Mesenchymal stem cell (in vitro differentiated cells and primary cell): ENCODE measurements at regions not wholly inside any gene's neighbourhood (a gene's known extent, or its start where the extent isn't known, plus 50 kb on each side); places are given as distances from the start of the nearest gene placed in this dataset.
"Not testable (repeated sequence)": the region's sequence is repeated elsewhere in the genome, so short reads cannot be mapped to it uniquely, and the experiment has no call there.

Source experiments
- DNase-seq: peaks from one replicate; pipeline ENCODE4 v3.0.0-alpha.2; 2013
- H2AFZ ChIP-seq: one replicate; pipeline ENCODE4 v1.6.1; 2013; ENCODE audit warnings: low read depth, mild to moderate bottlenecking, control low read depth, inconsistent platforms, low read length, moderate library complexity
- H2AK5ac ChIP-seq: 2 replicates; pipeline ENCODE4 v1.6.1; 2013; ENCODE audit warnings: low read length, moderate library complexity, mild to moderate bottlenecking, inconsistent platforms; ENCODE audit not compliant: severe bottlenecking
- H2BK120ac ChIP-seq: one replicate; pipeline ENCODE4 v1.6.1; 2013; ENCODE audit warnings: low read depth, mild to moderate bottlenecking, inconsistent platforms, low read length, moderate library complexity
- H2BK12ac ChIP-seq, 2 experiments: one replicate each; pipeline ENCODE4 v1.6.1; 2013; ENCODE audit warnings: inconsistent platforms in 2 of 2, low read length in 2 of 2, mild to moderate bottlenecking in 2 of 2, moderate library complexity in 2 of 2, control low read depth in 1 of 2
- H2BK15ac ChIP-seq: one replicate; pipeline ENCODE4 v1.6.1; 2013; ENCODE audit warnings: mild to moderate bottlenecking, low read depth, inconsistent platforms; ENCODE audit not compliant: poor library complexity, severe bottlenecking
- H2BK5ac ChIP-seq: 2 replicates; pipeline ENCODE4 v1.6.1; 2013; ENCODE audit warnings: low read depth, mild to moderate bottlenecking, low read length, control low read depth, inconsistent platforms; ENCODE audit not compliant: poor library complexity, severe bottlenecking
- H3K14ac ChIP-seq, 2 experiments: one replicate each; pipeline ENCODE4 v1.6.1; 2013; ENCODE audit warnings: inconsistent platforms in 2 of 2, low read length in 2 of 2, control low read depth in 1 of 2, mild to moderate bottlenecking in 1 of 2, moderate library complexity in 1 of 2
- H3K18ac ChIP-seq, 2 experiments: one replicate each; pipeline ENCODE4 v1.6.1; 2013; ENCODE audit warnings: inconsistent platforms in 2 of 2, low read length in 2 of 2, control low read depth in 1 of 2, low read depth in 1 of 2, mild to moderate bottlenecking in 1 of 2
- H3K23ac ChIP-seq, 2 experiments: one replicate each; pipeline ENCODE4 v1.6.1; 2013; ENCODE audit warnings: inconsistent platforms in 2 of 2, low read length in 2 of 2, mild to moderate bottlenecking in 2 of 2, moderate library complexity in 2 of 2, control low read depth in 1 of 2
- H3K27ac ChIP-seq: 2 replicates; pipeline ENCODE4 v1.5.1; 2013; ENCODE audit warnings: mild to moderate bottlenecking, moderate library complexity, low read length, control low read depth, inconsistent platforms; ENCODE audit not compliant: poor library complexity, severe bottlenecking
- H3K27me3 ChIP-seq, 2 experiments: 2 replicates each; pipeline versions ENCODE4 v1.6.1 to v1.7.0; 2013; ENCODE audit warnings: low read length in 2 of 2, mild to moderate bottlenecking in 2 of 2, moderate library complexity in 2 of 2, control low read depth in 1 of 2, inconsistent platforms in 1 of 2; ENCODE audit not compliant: control insufficient read depth in 1 of 2, insufficient read depth in 1 of 2
- H3K36me3 ChIP-seq, 2 experiments: 2 replicates each; pipeline versions ENCODE4 v1.6.1 to v1.7.0; 2013; ENCODE audit warnings: low read length in 2 of 2, control low read depth in 1 of 2, inconsistent platforms in 1 of 2, low read depth in 1 of 2, mild to moderate bottlenecking in 1 of 2; ENCODE audit not compliant: insufficient read depth in 2 of 2, control insufficient read depth in 1 of 2
- H3K4ac ChIP-seq, 2 experiments: one replicate each; pipeline ENCODE4 v1.6.1; 2013; ENCODE audit warnings: inconsistent platforms in 2 of 2, low read length in 2 of 2, mild to moderate bottlenecking in 2 of 2, moderate library complexity in 2 of 2, control low read depth in 1 of 2, low read depth in 1 of 2
- H3K4me1 ChIP-seq: 2 replicates; pipeline ENCODE4 v1.6.1; 2013; ENCODE audit warnings: low read depth, low read length, control low read depth; ENCODE audit not compliant: control insufficient read depth, insufficient read depth
- H3K4me2 ChIP-seq: 2 replicates; pipeline ENCODE4 v1.6.1; 2013; ENCODE audit warnings: low read length, mild to moderate bottlenecking, inconsistent platforms; ENCODE audit not compliant: poor library complexity, severe bottlenecking
- H3K4me3 ChIP-seq, 2 experiments: 2 replicates each; pipeline versions ENCODE4 v1.5.1 to v1.7.0; 2013; ENCODE audit warnings: low read length in 2 of 2, mild to moderate bottlenecking in 2 of 2, control low read depth in 1 of 2, low read depth in 1 of 2; ENCODE audit not compliant: insufficient read depth in 1 of 2
- H3K79me1 ChIP-seq: replicated peaks from 2 replicates; pipeline ENCODE4 v1.6.1; 2013; ENCODE audit warnings: mild to moderate bottlenecking, control low read depth, low read length, inconsistent platforms; ENCODE audit not compliant: poor library complexity, severe bottlenecking
- H3K9ac ChIP-seq: 2 replicates; pipeline ENCODE4 v1.7.0; 2013; ENCODE audit warnings: mild to moderate bottlenecking, low read length, moderate library complexity
- H3K9me3 ChIP-seq: 2 replicates; pipeline ENCODE4 v1.7.0; 2013; ENCODE audit warnings: mild to moderate bottlenecking, low read length; ENCODE audit not compliant: control insufficient read depth
- H4K8ac ChIP-seq: one replicate; pipeline ENCODE4 v1.6.1; 2013; ENCODE audit warnings: inconsistent platforms, mild to moderate bottlenecking, low read length, moderate library complexity
- H4K91ac ChIP-seq: one replicate; pipeline ENCODE4 v1.6.1; 2013; ENCODE audit warnings: mild to moderate bottlenecking, low read length, inconsistent platforms
- WGBS: methylation state at CpG from one replicate; pipeline ENCODE4 v1.1.7; 2013; ENCODE audit warnings: mixed read lengths; 5-methylcytosine and 5-hydroxymethylcytosine counted together

DNA sequence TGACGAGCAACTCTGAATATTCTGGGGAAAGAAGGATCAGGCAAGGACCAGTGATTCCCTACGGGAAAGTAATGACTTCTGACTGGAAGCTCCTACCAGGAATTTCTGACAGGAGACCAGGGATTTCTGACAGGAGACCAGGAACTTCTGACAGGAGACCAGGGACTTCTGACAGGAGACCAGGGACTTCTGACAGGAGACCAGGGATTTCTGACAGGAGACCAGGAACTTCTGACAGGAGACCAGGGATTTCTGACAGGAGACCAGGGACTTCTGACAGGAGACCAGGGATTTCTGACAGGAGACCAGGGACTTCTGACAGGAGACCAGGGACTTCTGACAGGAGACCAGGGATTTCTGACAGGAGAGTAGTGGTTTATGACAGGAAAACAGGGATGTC, 100.9 kb downstream of the BDH1 start:
- H3K79me1 ChIP-seq, H3K4me3 ChIP-seq, H3K4me1 ChIP-seq, H2AFZ ChIP-seq, H3K14ac ChIP-seq, H2BK5ac ChIP-seq, H4K8ac ChIP-seq, H3K9me3 ChIP-seq, H2BK120ac ChIP-seq, H3K18ac ChIP-seq, H3K27ac ChIP-seq, H3K4me2 ChIP-seq, H2BK15ac ChIP-seq, H3K23ac ChIP-seq, H4K91ac ChIP-seq, H3K9ac ChIP-seq, H3K36me3 ChIP-seq, H3K4ac ChIP-seq, DNase-seq: not testable (repeated sequence)
- WGBS: 86% methylated on average over 2 of the region's 2 CpGs
- Histone ChIP-seq H2AK5ac (peak overlapping the region; percentile 57), H3K27me3 (peaks cover 0 to 25% of the 10 kb centered on the region in 2 experiments), H2BK12ac (peak overlapping the region in 1 of 2 experiments; percentile 58)

DNA sequence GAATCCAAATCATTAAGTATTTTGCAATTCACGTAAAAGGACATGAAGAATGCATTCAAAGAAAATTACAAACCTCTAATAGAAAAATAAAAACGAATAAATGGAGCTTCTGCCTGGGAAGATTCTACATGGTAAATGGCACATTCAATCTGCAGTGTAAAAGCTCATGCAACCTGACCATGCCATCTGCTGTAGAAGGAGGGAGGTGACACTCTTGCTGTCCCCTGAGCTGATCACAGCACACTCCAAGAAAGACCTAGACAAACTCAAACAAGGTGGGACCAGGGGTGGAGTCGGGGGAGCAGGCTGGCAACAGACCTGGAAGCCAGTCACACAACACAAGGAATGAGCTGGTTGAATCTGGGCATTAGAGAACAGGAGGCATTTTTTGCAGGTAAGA, 101.8 kb downstream of the BDH1 start:
- peak overlapping the region in 1 of 2 experiments; percentile 29 for H3K18ac ChIP-seq
- H2BK12ac ChIP-seq: peak overlapping the region in 1 of 2 experiments; percentile 63
- H3K4ac ChIP-seq: no peak overlapping the region
- no peak for DNase-seq
- H2BK5ac ChIP-seq: no peak overlapping the region
- 51% methylated on average over 2 of the region's 3 CpGs for WGBS
- no peak overlapping the region for H3K27ac ChIP-seq
- H2BK120ac ChIP-seq: no peak overlapping the region
- no peak overlapping the region for H3K4me2 ChIP-seq
- no peak overlapping the region for H3K14ac ChIP-seq
- no peaks in the 10 kb centered on the region for H3K36me3 ChIP-seq
- H2AFZ ChIP-seq: no peak overlapping the region
- H2BK15ac ChIP-seq: no peak overlapping the region
- H3K9me3 ChIP-seq: no peaks in the 10 kb centered on the region
- H4K8ac ChIP-seq: no peak overlapping the region
- H3K9ac ChIP-seq: no peak overlapping the region
- H3K23ac ChIP-seq: peak overlapping the region in 1 of 2 experiments; percentile 70
- H3K4me3 ChIP-seq: no peak overlapping the region
- H4K91ac ChIP-seq: no peak overlapping the region
- H3K79me1 ChIP-seq: no peaks in the 10 kb centered on the region
- peaks cover 0 to 25% of the 10 kb centered on the region in 2 experiments for H3K27me3 ChIP-seq
- peaks cover 6% of the 10 kb centered on the region for H3K4me1 ChIP-seq
- no peak overlapping the region for H2AK5ac ChIP-seq

GRCh38 chr3:197450810-197451209, 105.0 kb downstream of the BDH1 start:
- peaks cover 0 to 34% of the 10 kb centered on the region in 2 experiments for H3K27me3 ChIP-seq
- no peak overlapping the region for H3K18ac ChIP-seq
- H3K9me3 ChIP-seq: no peaks in the 10 kb centered on the region
- H3K4ac ChIP-seq: no peak overlapping the region
- WGBS: 90% methylated on average over 1 of the region's 4 CpGs
- H2AK5ac ChIP-seq: no peak overlapping the region
- H4K91ac ChIP-seq: no peak overlapping the region
- no peak overlapping the region for H3K4me3 ChIP-seq
- no peak overlapping the region for H3K23ac ChIP-seq
- H3K14ac ChIP-seq: no peak overlapping the region
- no peaks in the 10 kb centered on the region for H3K36me3 ChIP-seq
- DNase-seq: no peak
- H2BK5ac ChIP-seq: no peak overlapping the region
- no peak overlapping the region for H2BK15ac ChIP-seq
- no peak overlapping the region for H2AFZ ChIP-seq
- H3K9ac ChIP-seq: no peak overlapping the region
- H3K79me1 ChIP-seq: no peaks in the 10 kb centered on the region
- H4K8ac ChIP-seq: no peak overlapping the region
- no peak overlapping the region for H2BK120ac ChIP-seq
- H2BK12ac ChIP-seq: no peak overlapping the region
- no peak overlapping the region for H3K27ac ChIP-seq
- no peaks in the 10 kb centered on the region for H3K4me1 ChIP-seq
- H3K4me2 ChIP-seq: no peak overlapping the region

DNA sequence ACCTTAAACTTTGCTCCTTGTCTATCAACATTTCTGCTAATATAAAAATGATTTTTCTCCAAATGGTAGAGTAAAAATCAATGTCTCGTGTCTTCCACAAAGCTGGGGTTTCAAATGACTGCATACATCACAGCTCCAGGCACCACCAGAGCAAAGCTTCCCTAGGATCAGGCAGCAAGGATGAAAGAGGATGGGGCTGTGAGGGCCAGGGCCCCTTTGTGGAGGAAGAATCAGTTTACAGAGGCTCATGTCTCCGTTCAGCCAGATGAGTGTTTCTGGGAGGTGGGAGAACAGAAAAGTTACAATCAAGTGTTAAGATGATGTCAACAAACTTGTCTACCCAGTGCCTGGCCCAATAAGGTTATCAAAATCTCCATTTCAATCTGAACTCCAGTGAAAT, 105.5 kb downstream of the BDH1 start:
- Histone ChIP-seq H3K4me2 (no peak overlapping the region), H3K4me3 (no peak overlapping the region), H2AK5ac (no peak overlapping the region), H3K9me3 (no peaks in the 10 kb centered on the region), H3K27ac (no peak overlapping the region), H3K18ac (no peak overlapping the region), H3K9ac (no peak overlapping the region), H2BK5ac (no peak overlapping the region), H2AFZ (no peak overlapping the region), H4K8ac (no peak overlapping the region), H3K14ac (no peak overlapping the region), H2BK15ac (no peak overlapping the region), H3K36me3 (no peaks in the 10 kb centered on the region), H2BK120ac (no peak overlapping the region), H3K4ac (no peak overlapping the region), H2BK12ac (no peak overlapping the region), H4K91ac (no peak overlapping the region), H3K27me3 (peaks cover 0 to 35% of the 10 kb centered on the region in 2 experiments), H3K79me1 (no peaks in the 10 kb centered on the region), H3K4me1 (no peaks in the 10 kb centered on the region), H3K23ac (no peak overlapping the region)
- DNase-seq: no peak
- WGBS: 72% methylated on average over 2 of the region's 2 CpGs
